ENCODE measurements at regions not wholly inside any gene's neighbourhood (a gene's known extent, or its start where the extent isn't known, plus 50 kb on each side); places are given as distances from the start of the nearest gene placed in this dataset.

DNA sequence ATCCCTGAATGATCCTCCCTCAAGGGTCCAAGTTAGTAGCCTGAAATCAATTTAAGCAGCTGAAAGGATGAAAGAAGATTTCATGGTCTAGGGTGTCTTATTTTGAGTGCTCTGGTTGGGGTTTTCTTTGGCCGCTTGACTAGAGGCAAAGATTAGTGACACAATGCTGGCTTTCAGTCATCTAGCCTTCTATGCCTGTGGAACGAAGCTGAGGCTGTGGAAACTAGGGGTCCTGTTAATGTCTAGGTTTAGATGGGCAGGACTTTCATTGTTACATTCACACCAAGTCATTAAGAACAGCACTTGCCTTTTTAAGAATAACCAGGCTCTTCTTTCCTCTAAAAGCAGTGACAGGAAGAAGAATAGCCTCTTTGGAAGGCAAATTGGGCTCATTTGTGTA is 253.8 kb upstream of the E2F7 start:
- RAD21 ChIA-PET (ENCODE audit: unreplicated experiment), result no interaction called here
- no peak for ATAC-seq
- CTCF ChIA-PET, result no interaction called here
- Histone ChIP-seq H3K27ac (ENCODE audit: control insufficient read depth, insufficient read depth) (no peak overlapping the region), H3K27me3 (replicated peaks in 1 of 2; ENCODE audit: control insufficient read depth in 2 of 2, insufficient read depth in 2 of 2, low read length in 1 of 2) (no peaks in the 10 kb centered on the region), H3K79me2 (ENCODE audit: control insufficient read depth, insufficient read depth, low read length) (no peaks in the 10 kb centered on the region), H3K36me3 (ENCODE audit: control insufficient read depth in 2 of 2, insufficient read depth in 2 of 2, low read length in 1 of 2) (no peaks in the 10 kb centered on the region), H4K20me1 (ENCODE audit: control insufficient read depth, insufficient read depth) (no peaks in the 10 kb centered on the region), H3K4me3 (no peak overlapping the region), H3K4me1 (ENCODE audit: control insufficient read depth, insufficient read depth, low read length) (no peaks in the 10 kb centered on the region), H2AFZ (ENCODE audit: control insufficient read depth, low read depth, low read length) (no peak overlapping the region), H3K9ac (ENCODE audit: control insufficient read depth, insufficient read depth, low read length) (no peak overlapping the region), H3K9me3 (replicated peaks; ENCODE audit: control insufficient read depth, insufficient read depth, low read length) (no peaks in the 10 kb centered on the region), H3K4me2 (ENCODE audit: control insufficient read depth, insufficient read depth) (no peak overlapping the region)
- no peak for FAIRE-seq
- 0% methylated on average over 2 of the region's 2 CpGs for WGBS (ENCODE audit: insufficient coverage, insufficient replicate concordance, low lambda C conversion rate, missing lambda C conversion rate)
- no TSS peak for BruUV-seq (replicated peaks)
- TF ChIP-seq SRF (IDR thresholded peaks at IDR 0.05; ENCODE audit: low read depth in 2 of 2, low read length in 2 of 2) (no peak), RAD21 (IDR thresholded peaks at IDR 0.05; ENCODE audit: insufficient read depth, low read depth, low read length) (no peak), NR2F1 (conservative IDR thresholded peaks at IDR 0.05) (no peak), FOS (IDR thresholded peaks at IDR 0.05; ENCODE audit: borderline replicate concordance, extremely low read depth, insufficient read length) (no peak), CBFB (IDR thresholded peaks at IDR 0.05; ENCODE audit: low read depth) (no peak), CHD4 (IDR thresholded peaks at IDR 0.05) (no peak), MXI1 (IDR thresholded peaks at IDR 0.05; ENCODE audit: low read depth, low read length) (no peak), BCL3 (IDR thresholded peaks at IDR 0.05; ENCODE audit: borderline replicate concordance, insufficient read depth, low read depth, low read length, poor library complexity, severe bottlenecking) (no peak), EED (IDR thresholded peaks at IDR 0.05; ENCODE audit: low read depth) (no peak), BCL11A (IDR thresholded peaks at IDR 0.05; ENCODE audit: low read depth, low read length) (no peak), SIN3A (IDR thresholded peaks at IDR 0.05; ENCODE audit: low read depth, low read length) (no peak), YY1 (IDR thresholded peaks at IDR 0.05; ENCODE audit: low read depth, low read length) (no peak), YBX1 (IDR thresholded peaks at IDR 0.05) (no peak), JUNB (IDR thresholded peaks at IDR 0.05) (no peak), BHLHE40 (IDR thresholded peaks at IDR 0.05; ENCODE audit: borderline replicate concordance in 1 of 2, low read depth in 2 of 2, low read length in 1 of 2) (no peak), MLLT1 (IDR thresholded peaks at IDR 0.05) (no peak), ZNF622 (IDR thresholded peaks at IDR 0.05) (no peak)
- TF ChIP-seq, protein P1, sequence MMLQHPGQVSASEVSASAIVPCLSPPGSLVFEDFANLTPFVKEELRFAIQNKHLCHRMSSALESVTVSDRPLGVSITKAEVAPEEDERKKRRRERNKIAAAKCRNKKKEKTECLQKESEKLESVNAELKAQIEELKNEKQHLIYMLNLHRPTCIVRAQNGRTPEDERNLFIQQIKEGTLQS (IDR thresholded peaks at IDR 0.05; ENCODE audit: borderline replicate concordance, extremely low read depth, low read depth, low read length), result no peak
- TF ChIP-seq, protein P2, sequence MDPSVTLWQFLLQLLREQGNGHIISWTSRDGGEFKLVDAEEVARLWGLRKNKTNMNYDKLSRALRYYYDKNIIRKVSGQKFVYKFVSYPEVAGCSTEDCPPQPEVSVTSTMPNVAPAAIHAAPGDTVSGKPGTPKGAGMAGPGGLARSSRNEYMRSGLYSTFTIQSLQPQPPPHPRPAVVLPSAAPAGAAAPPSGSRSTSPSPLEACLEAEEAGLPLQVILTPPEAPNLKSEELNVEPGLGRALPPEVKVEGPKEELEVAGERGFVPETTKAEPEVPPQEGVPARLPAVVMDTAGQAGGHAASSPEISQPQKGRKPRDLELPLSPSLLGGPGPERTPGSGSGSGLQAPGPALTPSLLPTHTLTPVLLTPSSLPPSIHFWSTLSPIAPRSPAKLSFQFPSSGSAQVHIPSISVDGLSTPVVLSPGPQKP (IDR thresholded peaks at IDR 0.05; ENCODE audit: low read depth, low read length), result no peak
- in situ Hi-C loops (cut with MboI) (no loop called here), intact Hi-C loops (cut with micrococcal nuclease; ENCODE audit: unreplicated experiment) (no loop called here)
- POLR2A ChIA-PET, result no interaction called here
- DNase-seq (ENCODE audit: low read depth, low spot score), result no peak
- SMC1A ChIA-PET (ENCODE audit: uncharacterized antibody, unreplicated experiment), result interaction anchor here (0.5 kb wide), 1 partner anchor 16 kb away, joined by 3 read pairs; no protein-coding TSS in a partner anchor

Measured in GM12878 (cell line).